K562 (cell line): ENCODE measurements at regions not wholly inside any gene's neighbourhood (a gene's known extent, or its start where the extent isn't known, plus 50 kb on each side); places are given as distances from the start of the nearest gene placed in this dataset.
A peak's percentile ranks its signal among the peaks of the same experiment; 100 is the strongest.

Experiments used
- CHD4 ChIP-seq: fragments of 200-600 bp; sonication (generic); IDR thresholded peaks from 3 replicates; pipeline ENCODE4 v1.6.1; 2012; ENCODE audit warnings: low read depth, mild to moderate bottlenecking, mixed read lengths, low read length, inconsistent platforms; ENCODE audit not compliant: insufficient read depth, insufficient replicate concordance, poor library complexity, severe bottlenecking
- E2F5 ChIP-seq: sonication (generic); formaldehyde crosslinking; IDR thresholded peaks from 2 replicates; pipeline ENCODE4 v1.8.0; 2022; ENCODE audit warnings: mild to moderate bottlenecking, missing genetic modification reagents
- ELF1 ChIP-seq: fragments of 200-800 bp; sonication (Bioruptor generic); IDR thresholded peaks from 2 replicates; pipeline ENCODE4 v1.6.1; 2016; ENCODE audit warnings: missing genetic modification characterization, missing compliant biosample characterization
- EP300 ChIP-seq: IDR thresholded peaks from 2 replicates; pipeline ENCODE4 v1.6.1; 2012; ENCODE audit warnings: low read length, improper control_type of control experiment
- KDM5B ChIP-seq: fragments of 200-600 bp; sonication (generic); IDR thresholded peaks from 2 replicates; pipeline ENCODE4 v1.6.1; 2012; ENCODE audit warnings: low read depth, mild to moderate bottlenecking, moderate library complexity, low read length, control low read depth, inconsistent platforms; ENCODE audit not compliant: insufficient replicate concordance
- MAZ ChIP-seq, 2 experiments: fragments of 450-650 bp in 1 of 2; sonication (generic) in 1 of 2; formaldehyde crosslinking; IDR thresholded peaks in 1 of 2; conservative IDR thresholded peaks in 1 of 2; 2 replicates each; pipeline versions ENCODE4 v1.4.0 to v1.5.0; 2020; ENCODE audit warnings: mild to moderate bottlenecking in 1 of 2, missing genetic modification reagents in 1 of 2
- NFIC ChIP-seq: fragments of 450-650 bp; IDR thresholded peaks from 2 replicates; pipeline ENCODE4 v1.6.1; 2017; ENCODE audit warnings: mild to moderate bottlenecking, inconsistent platforms
- SMAD4 ChIP-seq: fragments of 250-450 bp; sonication (Bioruptor Pico); conservative IDR thresholded peaks from 2 replicates; pipeline ENCODE4 v1.8.0; 2021; ENCODE audit warnings: inconsistent platforms, mild to moderate bottlenecking, moderate library complexity
- SP1 ChIP-seq: sonication (generic); formaldehyde crosslinking; IDR thresholded peaks from 2 replicates; pipeline ENCODE4 v1.8.1; 2022; ENCODE audit warnings: mild to moderate bottlenecking, missing genetic modification reagents
- TF ChIP-seq, protein P1 (sequence below): sonication (generic); formaldehyde crosslinking; IDR thresholded peaks from 2 replicates; pipeline ENCODE4 v1.8.0; 2022; ENCODE audit warnings: missing genetic modification reagents, mild to moderate bottlenecking, moderate library complexity, borderline replicate concordance

DNA sequence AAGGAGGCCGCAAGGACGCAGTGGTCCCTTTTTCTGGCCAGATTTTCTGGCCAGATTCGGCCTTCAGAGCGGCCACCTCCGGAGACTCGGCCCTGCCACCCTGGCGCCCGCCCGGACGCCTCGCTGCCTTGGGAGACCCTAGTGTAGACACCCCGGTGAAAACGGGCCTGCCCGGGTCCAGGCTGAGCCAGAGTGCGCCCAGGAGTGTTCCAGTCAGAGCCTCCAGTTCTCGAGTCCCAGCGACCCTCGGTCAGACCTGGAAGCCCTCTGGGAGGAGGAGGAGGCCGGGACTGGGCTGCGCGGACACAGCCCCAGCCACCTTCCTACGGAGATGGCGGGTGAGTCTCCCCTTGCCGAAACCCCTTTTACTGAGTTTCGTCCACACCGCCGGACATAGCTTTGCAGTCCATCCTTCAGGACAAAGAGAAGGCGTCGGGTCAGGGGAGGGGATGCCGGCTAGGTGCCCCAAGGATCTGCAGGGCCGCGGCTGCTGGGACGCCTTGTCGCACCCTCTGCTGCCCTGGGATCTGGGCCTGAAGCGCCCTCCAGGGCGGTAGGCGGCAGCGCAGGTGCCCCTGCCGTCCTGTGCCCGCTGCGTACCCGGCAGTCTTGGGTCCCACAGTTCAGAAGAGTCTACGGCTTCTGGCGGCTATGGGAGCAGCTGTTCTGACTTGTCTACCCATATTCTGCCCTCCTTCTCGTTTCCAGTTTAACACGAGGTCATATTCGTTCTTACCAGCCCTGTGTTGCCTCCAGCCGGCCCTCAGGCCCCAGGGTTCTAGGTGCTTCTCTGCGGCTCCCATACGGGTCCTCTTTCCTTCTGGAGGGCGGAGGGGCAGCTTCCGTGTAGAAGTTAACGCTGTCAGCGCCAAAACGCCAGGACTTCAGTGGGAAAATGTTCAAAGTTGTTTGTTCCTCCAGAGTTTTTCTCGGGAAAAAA is 1771.7 kb upstream of the CDH9 start (continued):
- TF ChIP-seq E2F5 (CRISPR knock-in tag): peak; percentile 23; the same call in 1 of the 2 replicates
- TF ChIP-seq MAZ (CRISPR knock-in tag; conservative IDR thresholded peaks at IDR 0.05 in 1 of 2, IDR thresholded peaks at IDR 0.05 in 1 of 2): no peak
- 0 out of 2 replicates have a peak, but pooled peaks have one; percentile 58 for TF ChIP-seq ELF1
- TF ChIP-seq SP1 (CRISPR knock-in tag): peak; percentile 38; the same call in 1 of the 2 replicates
- TF ChIP-seq EP300: no peak
- TF ChIP-seq, protein P1, sequence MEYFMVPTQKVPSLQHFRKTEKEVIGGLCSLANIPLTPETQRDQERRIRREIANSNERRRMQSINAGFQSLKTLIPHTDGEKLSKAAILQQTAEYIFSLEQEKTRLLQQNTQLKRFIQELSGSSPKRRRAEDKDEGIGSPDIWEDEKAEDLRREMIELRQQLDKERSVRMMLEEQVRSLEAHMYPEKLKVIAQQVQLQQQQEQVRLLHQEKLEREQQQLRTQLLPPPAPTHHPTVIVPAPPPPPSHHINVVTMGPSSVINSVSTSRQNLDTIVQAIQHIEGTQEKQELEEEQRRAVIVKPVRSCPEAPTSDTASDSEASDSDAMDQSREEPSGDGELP: peak; percentile 22; the same call in 1 of the 2 replicates
- TF ChIP-seq KDM5B: peak; percentile 48
- no peak for TF ChIP-seq SMAD4 (CRISPR knock-in tag)
- TF ChIP-seq CHD4: no peak
- no peak for TF ChIP-seq NFIC
